Ovary (tissue), 3 donors: ENCODE measurements at regions not wholly inside any gene's neighbourhood (a gene's known extent, or its start where the extent isn't known, plus 50 kb on each side); places are given as distances from the start of the nearest gene placed in this dataset.

Source experiments
- CTCF ChIP-seq, 3 donors: fragments of 450-650 bp in 2 of 3; fragments of 200-600 bp in 1 of 3; IDR thresholded peaks; one replicate each; pipeline versions ENCODE4 v1.5.1 to v1.8.0; 2016 to 2022; ENCODE audit warnings: antibody characterized with exemption in 3 of 3, mild to moderate bottlenecking in 1 of 3
- POLR2A ChIP-seq: fragments of 450-650 bp; IDR thresholded peaks from one replicate; pipeline ENCODE4 v1.6.1; 2017; ENCODE audit warnings: antibody characterized with exemption, mild to moderate bottlenecking, moderate library complexity
- donor health status: DM: no; HTN: no; CAD: no.

GRCh38 chr5:2995667-2996066 is 244.2 kb upstream of the IRX2 start:
- TF ChIP-seq CTCF (IDR thresholded peaks at IDR 0.05) (no peak), POLR2A (no peak)
